GM19351 (cell line): ENCODE measurements at regions not wholly inside any gene's neighbourhood (a gene's known extent, or its start where the extent isn't known, plus 50 kb on each side); places are given as distances from the start of the nearest gene placed in this dataset.

Source experiments
- ATAC-seq: cut with Tn5 transposase; IDR thresholded peaks from one replicate; pipeline ENCODE4 v1.9.1; 2021; ENCODE audit warnings: mild to moderate bottlenecking, moderate library complexity; ENCODE audit not compliant: unreplicated experiment

- ATAC-seq = no peak
Measured at GRCh38 chr6:119584088-119584487, 234.5 kb upstream of the MAN1A1 start.

- ATAC-seq = no peak
Measured at GRCh38 chr6:119581220-119581619, 231.7 kb upstream of the MAN1A1 start.

- no peak for ATAC-seq
Measured at GRCh38 chr6:119575721-119576120, 226.2 kb upstream of the MAN1A1 start.

GRCh38 chr6:119568580-119568979 lies 219.0 kb upstream of the MAN1A1 start:
- ATAC-seq = no peak

GRCh38 chr6:119566546-119567260 lies 217.1 kb upstream of the MAN1A1 start:
- no peak for ATAC-seq

GRCh38 chr6:119565893-119566292 lies 216.3 kb upstream of the MAN1A1 start:
- no peak for ATAC-seq

GRCh38 chr6:119562168-119562567 lies 212.6 kb upstream of the MAN1A1 start:
- ATAC-seq = no peak

- no peak for ATAC-seq
Measured at GRCh38 chr6:119559586-119559985, 210.0 kb upstream of the MAN1A1 start.

GRCh38 chr6:119557239-119557638 lies 207.7 kb upstream of the MAN1A1 start:
- ATAC-seq = no peak

GRCh38 chr6:119552021-119552420 lies 202.5 kb upstream of the MAN1A1 start:
- no peak for ATAC-seq

GRCh38 chr6:119547024-119547423 lies 197.5 kb upstream of the MAN1A1 start:
- ATAC-seq = no peak

GRCh38 chr6:119545245-119545644 lies 195.7 kb upstream of the MAN1A1 start:
- ATAC-seq = no peak

GRCh38 chr6:119544325-119545175 lies 195.0 kb upstream of the MAN1A1 start:
- no peak for ATAC-seq

- no peak for ATAC-seq
Measured at GRCh38 chr6:119543332-119543731, 193.8 kb upstream of the MAN1A1 start.

- no peak for ATAC-seq
Measured at GRCh38 chr6:119542037-119542436, 192.5 kb upstream of the MAN1A1 start.

GRCh38 chr6:119541132-119541905 lies 191.8 kb upstream of the MAN1A1 start:
- no peak for ATAC-seq

- no peak for ATAC-seq
Measured at GRCh38 chr6:119540417-119540816, 190.9 kb upstream of the MAN1A1 start.

- ATAC-seq = no peak
Measured at GRCh38 chr6:119539066-119539746, 189.6 kb upstream of the MAN1A1 start.

- ATAC-seq = no peak
Measured at GRCh38 chr6:119536666-119537065, 187.1 kb upstream of the MAN1A1 start.

GRCh38 chr6:119535332-119535731 lies 185.8 kb upstream of the MAN1A1 start:
- peak; percentile 63 for ATAC-seq
